Fibroblast of the aortic adventitia (primary cell): ENCODE measurements at regions not wholly inside any gene's neighbourhood (a gene's known extent, or its start where the extent isn't known, plus 50 kb on each side); places are given as distances from the start of the nearest gene placed in this dataset.

Experiments used
- DNase-seq: peaks from one replicate; pipeline ENCODE4 v3.0.0-alpha.2; 2010; ENCODE audit warnings: low read depth
- H3K4me3 ChIP-seq: 2 replicates; pipeline ENCODE4 v1.5.1; 2011; ENCODE audit warnings: low read depth, mild to moderate bottlenecking, control low read depth, low read length, moderate library complexity
- TF ChIP-seq, protein P1 (sequence below): IDR thresholded peaks from 2 replicates; pipeline ENCODE4 v1.5.1; 2011; ENCODE audit warnings: mild to moderate bottlenecking, low read length, control low read depth, inconsistent platforms; ENCODE audit not compliant: insufficient read depth

DNA sequence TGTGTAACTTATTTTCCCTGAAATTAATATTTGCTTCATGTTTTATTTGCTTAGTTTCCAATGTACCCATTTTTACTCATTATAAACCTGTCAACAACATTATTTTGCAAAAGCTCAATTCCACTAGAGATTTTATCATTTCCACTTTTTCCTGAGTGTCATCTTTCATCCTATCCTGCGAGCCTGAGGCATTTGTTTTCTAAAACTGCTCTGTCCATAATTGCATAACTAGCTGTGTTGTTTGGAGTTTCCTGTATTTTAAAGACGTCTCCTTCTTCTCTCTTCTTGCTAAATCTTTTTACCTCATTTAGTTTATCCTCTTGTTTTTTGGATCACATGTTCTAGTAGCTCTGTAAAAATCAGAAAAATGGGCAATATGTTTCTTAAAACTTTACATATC is 332.7 kb upstream of the NOVA1 start:
- no peak for DNase-seq
- H3K4me3 ChIP-seq: no peak overlapping the region
- TF ChIP-seq, protein P1, sequence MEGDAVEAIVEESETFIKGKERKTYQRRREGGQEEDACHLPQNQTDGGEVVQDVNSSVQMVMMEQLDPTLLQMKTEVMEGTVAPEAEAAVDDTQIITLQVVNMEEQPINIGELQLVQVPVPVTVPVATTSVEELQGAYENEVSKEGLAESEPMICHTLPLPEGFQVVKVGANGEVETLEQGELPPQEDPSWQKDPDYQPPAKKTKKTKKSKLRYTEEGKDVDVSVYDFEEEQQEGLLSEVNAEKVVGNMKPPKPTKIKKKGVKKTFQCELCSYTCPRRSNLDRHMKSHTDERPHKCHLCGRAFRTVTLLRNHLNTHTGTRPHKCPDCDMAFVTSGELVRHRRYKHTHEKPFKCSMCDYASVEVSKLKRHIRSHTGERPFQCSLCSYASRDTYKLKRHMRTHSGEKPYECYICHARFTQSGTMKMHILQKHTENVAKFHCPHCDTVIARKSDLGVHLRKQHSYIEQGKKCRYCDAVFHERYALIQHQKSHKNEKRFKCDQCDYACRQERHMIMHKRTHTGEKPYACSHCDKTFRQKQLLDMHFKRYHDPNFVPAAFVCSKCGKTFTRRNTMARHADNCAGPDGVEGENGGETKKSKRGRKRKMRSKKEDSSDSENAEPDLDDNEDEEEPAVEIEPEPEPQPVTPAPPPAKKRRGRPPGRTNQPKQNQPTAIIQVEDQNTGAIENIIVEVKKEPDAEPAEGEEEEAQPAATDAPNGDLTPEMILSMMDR: no peak

DNA sequence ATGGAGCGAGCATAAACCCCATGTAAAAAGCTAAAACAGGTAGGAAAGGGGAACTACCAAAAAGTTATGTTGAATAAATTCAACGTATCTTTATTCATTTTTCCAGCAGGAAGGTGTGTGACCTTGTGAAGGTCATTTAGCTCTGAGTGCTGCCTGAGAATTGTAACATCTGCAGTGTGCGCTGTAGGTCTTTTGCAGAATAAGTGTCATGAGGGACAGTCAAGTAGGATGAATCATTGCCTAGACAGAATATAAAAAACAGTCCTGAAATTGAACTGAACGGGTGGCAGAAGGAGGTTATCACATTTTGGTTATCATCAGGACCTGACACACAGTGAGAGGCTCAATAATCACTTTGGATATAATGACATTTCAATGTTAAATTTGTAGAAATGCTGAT is 334.8 kb upstream of the NOVA1 start:
- TF ChIP-seq, protein P1: no peak
- H3K4me3 ChIP-seq: no peak overlapping the region
- DNase-seq: no peak

DNA sequence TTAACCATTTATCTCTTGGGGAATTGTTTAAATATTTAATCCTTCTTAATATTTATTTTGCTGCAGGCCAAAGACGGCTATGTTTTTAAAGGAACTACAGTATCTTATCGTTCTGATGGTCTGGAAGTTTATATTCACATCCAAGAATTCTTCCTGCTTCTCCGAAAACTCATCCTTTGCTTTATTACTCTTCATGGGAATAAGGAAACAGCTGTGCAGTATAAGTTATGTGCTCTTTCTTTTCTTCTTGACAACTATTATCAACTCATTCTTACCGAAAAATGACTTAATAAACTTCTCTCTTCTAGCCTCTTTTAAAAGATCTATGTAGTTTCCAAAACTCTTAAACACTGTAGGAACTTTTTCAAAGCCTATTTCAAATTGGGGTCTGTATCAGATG is 335.6 kb upstream of the NOVA1 start:
- TF ChIP-seq, protein P1: no peak
- H3K4me3 ChIP-seq: no peak overlapping the region
- no peak for DNase-seq

DNA sequence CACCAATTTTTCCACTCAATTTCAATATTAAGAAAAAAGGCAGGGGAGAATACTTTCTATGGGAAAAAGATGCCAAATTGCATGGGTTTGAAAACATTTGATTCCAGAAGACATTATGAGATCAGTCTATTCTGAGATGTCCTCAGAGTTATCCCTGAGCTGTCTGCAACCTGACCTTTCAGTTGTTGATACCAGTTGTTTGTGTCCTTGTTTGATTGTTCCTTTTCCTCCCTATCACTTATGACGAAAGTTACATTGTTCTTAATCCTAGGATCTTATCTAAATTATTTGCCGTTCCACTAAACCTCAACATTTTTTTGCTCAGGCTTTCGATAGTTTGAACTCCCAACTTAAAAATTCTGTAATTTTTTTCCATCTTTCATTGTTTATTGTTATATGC is 336.3 kb upstream of the NOVA1 start:
- no peak for DNase-seq
- TF ChIP-seq, protein P1: no peak
- H3K4me3 ChIP-seq: no peak overlapping the region

DNA sequence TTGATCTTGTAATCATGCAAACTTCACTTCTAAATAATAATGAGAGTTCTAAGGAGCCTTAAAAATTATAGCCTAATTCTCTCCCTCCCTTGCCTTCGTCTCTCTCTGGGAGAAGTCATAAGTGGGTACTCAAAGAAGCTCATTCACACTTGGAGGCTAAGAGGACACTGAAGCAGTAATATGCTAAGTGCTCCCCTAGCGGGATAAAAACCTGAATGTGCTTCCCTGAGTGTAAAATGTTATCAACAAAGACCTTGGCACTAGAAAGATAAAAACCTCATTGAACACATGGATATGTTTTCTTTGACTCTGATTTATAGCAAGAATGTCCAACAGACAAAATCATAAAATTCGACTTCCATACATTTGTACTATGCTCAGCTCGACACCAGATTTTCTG is 337.9 kb upstream of the NOVA1 start:
- H3K4me3 ChIP-seq: no peak overlapping the region
- TF ChIP-seq, protein P1: no peak
- no peak for DNase-seq

DNA sequence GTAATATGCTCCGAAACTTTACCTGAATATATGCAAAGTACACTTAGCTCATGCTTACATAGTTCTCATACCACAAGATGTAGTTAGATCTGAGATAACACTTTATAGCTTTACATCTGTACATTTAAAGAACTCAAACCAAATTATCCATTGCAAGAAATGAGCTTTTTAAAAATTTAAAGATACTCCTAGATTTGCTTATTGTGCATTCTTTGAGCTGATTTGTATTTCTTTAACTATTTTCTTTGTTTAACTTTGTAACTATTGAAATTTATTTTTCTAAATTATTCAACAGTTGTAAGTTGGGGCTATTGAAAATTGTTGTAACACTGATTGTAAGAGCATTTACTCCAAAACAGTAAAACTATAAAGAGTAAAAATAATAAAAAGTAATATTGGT is 340.2 kb upstream of the NOVA1 start:
- TF ChIP-seq, protein P1: no peak
- no peak for DNase-seq
- no peak overlapping the region for H3K4me3 ChIP-seq

DNA sequence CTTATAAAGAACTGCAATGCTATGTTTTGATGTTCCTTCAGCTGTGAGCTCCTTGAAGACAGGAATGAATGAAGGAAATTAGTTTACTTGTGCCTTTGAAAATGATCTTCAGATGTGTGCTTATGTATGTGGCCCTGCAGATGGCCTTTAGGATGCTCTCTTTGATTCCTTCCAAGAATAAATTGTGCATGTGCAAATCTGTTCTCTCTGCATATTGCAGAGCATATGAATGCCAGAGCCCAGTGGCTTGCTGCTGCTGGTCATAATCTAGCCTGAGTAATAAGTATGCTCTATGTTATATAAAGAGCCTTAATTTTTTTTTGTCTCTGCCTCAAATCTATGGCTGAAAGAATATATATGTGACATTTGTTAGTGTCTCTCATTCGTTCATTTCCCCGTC is 341.9 kb upstream of the NOVA1 start:
- H3K4me3 ChIP-seq: no peak overlapping the region
- DNase-seq: no peak
- TF ChIP-seq, protein P1: no peak
